Fibroblast of lung (primary cell): ENCODE measurements at regions not wholly inside any gene's neighbourhood (a gene's known extent, or its start where the extent isn't known, plus 50 kb on each side); places are given as distances from the start of the nearest gene placed in this dataset.

Experiments used
- CTCF ChIP-seq, 2 donors: IDR thresholded peaks in 1 of 2; conservative IDR thresholded peaks in 1 of 2; 1 replicate in 1 of 2; 2 replicates in 1 of 2; pipeline ENCODE4 v1.5.1; 2011 to 2012; ENCODE audit warnings: low read length in 2 of 2, control low read depth in 1 of 2, inconsistent platforms in 1 of 2, low read depth in 1 of 2, mild to moderate bottlenecking in 1 of 2
- EZH2 ChIP-seq: IDR thresholded peaks from 2 replicates; pipeline ENCODE4 v1.5.1; 2012; ENCODE audit warnings: low read length, control low read depth, mild to moderate bottlenecking; ENCODE audit errors: missing control alignments

- TF ChIP-seq CTCF (conservative IDR thresholded peaks at IDR 0.05 in 1 of 2, IDR thresholded peaks at IDR 0.05 in 1 of 2; ENCODE audit: low read depth in 1 of 2, low read length in 2 of 2) (no peak), EZH2 (no peak)
Observed at GRCh38 chr13:34462843-34463242, 479.2 kb upstream of the NBEA start.
